Spleen (tissue), 7 donors: ENCODE measurements at regions not wholly inside any gene's neighbourhood (a gene's known extent, or its start where the extent isn't known, plus 50 kb on each side); places are given as distances from the start of the nearest gene placed in this dataset.

Source experiments
- CTCF ChIP-seq, 11 experiments: fragments of 200-600 bp in 7 of 11; fragments of 450-650 bp in 4 of 11; sonication (generic) in 4 of 11; IDR thresholded peaks in 8 of 11; conservative IDR thresholded peaks in 3 of 11; 1 replicate in 7 of 11; 2 replicates in 4 of 11; pipeline versions ENCODE4 v1.4.0 to v1.8.0; 2016 to 2021; ENCODE audit warnings: antibody characterized with exemption in 11 of 11, inconsistent platforms in 4 of 11, mild to moderate bottlenecking in 1 of 11
- POLR2A ChIP-seq, 3 donors: fragments of 450-650 bp; IDR thresholded peaks; one replicate each; pipeline ENCODE4 v1.5.1; 2017; ENCODE audit warnings: antibody characterized with exemption in 3 of 3, mild to moderate bottlenecking in 1 of 3
- donor health status: DM: no; HTN: no; CAD: no; lungs with moderate emphysema.
- donor health status: DM: no; HTN: no; CAD: no.
- donor health status: DM: no; HTN: no; CAD: no.

- TF ChIP-seq CTCF (IDR thresholded peaks at IDR 0.05 in 8 of 11, conservative IDR thresholded peaks at IDR 0.05 in 3 of 11) (no peak), POLR2A (IDR thresholded peaks at IDR 0.05) (no peak)
These were observed 96.6 kb upstream of the FAT3 start for GRCh38 chr11:92128026-92128425.
